Posterior cingulate gyrus (tissue), 11 donors: ENCODE measurements at regions not wholly inside any gene's neighbourhood (a gene's known extent, or its start where the extent isn't known, plus 50 kb on each side); places are given as distances from the start of the nearest gene placed in this dataset.
"Not testable (repeated sequence)": the region's sequence is repeated elsewhere in the genome, so short reads cannot be mapped to it uniquely, and the experiment has no call there.

Experiments used
- DNase-seq, 10 donors: peaks; one replicate each; pipeline versions ENCODE4 v3.0.0 to v3.0.0-alpha.2; 2020 to 2021; ENCODE audit warnings: mixed read lengths in 3 of 10
- intact Hi-C: fragments of 100-400 bp; cut with DNase I; formaldehyde crosslinking; loops from one replicate; pipeline ENCODE4 v1.15.1; 2023

DNA sequence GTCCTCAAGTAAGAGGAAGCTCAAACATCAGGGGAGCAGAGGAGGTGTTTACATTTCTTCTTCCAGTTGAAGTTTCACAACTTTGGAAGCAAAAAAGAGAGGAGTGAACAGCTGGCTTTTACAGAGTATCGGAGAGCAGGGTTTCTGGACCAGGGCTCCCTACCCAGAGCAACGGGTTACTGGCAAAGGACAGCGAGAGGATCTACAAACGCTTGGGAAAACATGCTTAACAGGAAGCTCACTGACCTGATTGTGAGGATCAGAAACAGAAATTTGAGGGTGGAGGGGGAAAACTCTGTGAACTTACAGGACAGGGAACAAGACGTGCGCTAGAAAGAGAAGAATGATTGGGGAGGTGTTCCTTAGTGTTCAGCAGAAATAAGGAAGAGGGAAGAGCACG lies 85.7 kb upstream of the TAB2 start:
- intact Hi-C loops = no loop called here
- DNase-seq = peak in 1 of 10 donors; percentile 64

DNA sequence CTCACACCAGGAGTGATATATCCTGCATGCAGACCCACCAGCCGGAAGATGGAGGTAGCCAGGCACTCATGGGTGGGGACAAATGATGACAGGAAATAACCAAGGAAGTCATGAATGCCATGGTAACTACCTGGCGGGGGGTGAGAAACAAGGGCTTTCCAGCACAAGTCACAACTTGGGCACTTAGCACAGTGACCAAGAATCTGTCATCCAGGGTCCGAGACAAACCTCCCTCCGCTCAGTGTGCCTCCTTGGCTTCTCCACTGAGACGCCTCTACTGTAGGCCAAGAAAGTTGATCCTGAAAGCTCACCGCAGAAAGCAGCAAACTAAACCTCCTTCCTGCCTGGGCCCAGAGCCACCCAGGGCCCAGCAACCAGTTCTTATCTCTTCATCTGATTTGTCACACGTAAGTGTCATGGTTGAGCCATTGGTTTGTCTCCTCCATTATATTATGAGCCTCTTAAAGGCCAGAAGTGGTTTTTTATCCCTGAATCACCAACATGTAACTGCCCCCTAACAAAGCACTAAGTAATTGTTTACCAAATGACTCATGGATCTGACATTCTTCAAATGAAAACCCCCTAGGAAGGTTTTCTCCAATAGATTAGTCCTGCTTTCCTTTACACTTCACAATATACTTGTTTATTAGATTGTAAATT lies 84.3 kb upstream of the TAB2 start:
- intact Hi-C loops = no loop called here
- peak in 1 of 10 donors; percentile 58 for DNase-seq

DNA sequence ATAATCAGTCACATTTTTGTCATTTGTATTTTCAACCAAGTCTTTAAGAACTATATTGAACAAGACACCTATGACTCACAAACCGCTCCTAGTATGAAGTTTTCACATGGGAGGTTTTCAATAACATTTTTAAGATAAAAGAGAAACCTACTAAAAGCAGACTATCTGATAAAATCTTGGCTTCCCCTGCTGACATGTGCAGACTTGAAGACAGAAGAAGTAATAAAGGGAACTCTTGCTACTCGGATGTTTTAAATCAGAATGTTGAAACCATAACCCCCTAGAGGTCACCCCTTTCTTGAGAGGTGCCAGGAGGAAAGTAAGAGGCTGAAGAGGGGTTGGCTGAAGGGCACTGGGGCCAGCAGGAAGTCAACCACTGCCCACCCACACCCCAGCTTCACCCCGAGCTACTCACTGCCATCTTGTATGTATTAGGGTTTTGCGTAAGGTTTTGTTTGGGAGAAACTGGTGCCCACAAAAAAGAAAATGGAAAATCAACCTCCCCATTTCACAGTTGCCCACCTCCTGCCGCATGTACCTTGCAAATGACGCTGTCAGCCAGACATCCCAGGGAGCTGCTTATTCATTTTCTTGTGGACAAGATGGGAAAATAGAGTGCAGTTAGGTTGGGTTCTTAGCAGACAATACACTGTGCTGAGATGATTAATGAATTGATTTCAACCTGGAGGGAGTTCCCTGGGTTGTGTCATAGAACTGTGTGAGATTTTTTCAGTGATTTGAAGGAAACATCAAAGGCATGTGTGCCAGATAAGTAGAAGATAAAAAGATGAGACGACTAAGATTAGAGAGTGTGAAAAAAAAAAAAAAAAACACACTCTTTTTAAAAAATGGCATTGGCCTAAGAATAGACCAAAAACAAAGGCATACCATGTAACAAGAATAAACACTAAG lies 83.2 kb upstream of the TAB2 start:
- no peak for DNase-seq
- intact Hi-C loops = no loop called here

DNA sequence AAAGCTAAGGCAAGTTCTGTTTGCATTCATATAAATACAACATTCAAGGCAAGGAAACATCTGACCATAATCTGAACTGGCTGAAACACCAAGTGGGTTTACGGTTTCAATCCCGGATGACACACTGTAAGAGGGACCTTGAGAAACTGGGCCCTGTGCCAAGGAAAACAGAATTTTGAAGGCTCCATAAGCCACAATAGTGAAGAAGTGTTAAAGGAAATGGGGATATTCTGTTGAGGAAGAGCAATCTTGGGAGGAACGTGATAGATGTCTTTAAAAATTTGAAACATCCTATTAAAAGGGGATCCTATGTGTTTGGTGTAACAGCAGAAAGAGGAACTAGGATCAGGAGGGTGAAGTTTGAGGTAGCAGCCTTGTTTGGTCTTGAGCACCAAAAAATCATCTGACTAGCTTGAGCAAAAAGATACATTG lies 82.4 kb upstream of the TAB2 start:
- intact Hi-C loops = no loop called here
- DNase-seq = no peak

DNA sequence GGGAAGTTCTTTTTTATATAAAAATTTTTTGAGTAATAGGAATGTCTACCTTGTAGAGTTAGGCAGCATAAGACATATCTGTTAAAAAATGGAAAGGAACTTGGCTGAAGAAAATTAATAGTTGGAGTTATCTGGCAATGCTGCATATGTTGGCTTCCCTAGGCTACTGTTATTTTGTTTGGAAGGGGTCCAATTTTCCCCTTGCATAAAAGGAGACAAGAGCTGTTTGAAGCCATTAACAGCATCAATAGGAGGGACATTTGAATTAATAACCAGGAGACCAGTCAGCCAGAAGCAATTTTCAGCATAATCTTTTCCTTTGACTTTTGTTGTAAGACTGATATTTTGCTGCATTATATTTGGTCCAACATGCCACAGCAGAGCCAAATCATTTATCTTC lies 80.9 kb upstream of the TAB2 start:
- intact Hi-C loops = no loop called here
- no peak for DNase-seq

- intact Hi-C loops = no loop called here
- no peak for DNase-seq
These were observed 80.0 kb upstream of the TAB2 start for GRCh38 chr6:149237464-149237863.

- intact Hi-C loops = no loop called here
- DNase-seq = no peak
These were observed 77.8 kb upstream of the TAB2 start for GRCh38 chr6:149239573-149240209.

GRCh38 chr6:149242883-149243282 lies 74.6 kb upstream of the TAB2 start:
- intact Hi-C loops = no loop called here
- DNase-seq = no peak

- intact Hi-C loops = no loop called here
- no peak for DNase-seq
These were observed 73.4 kb upstream of the TAB2 start for GRCh38 chr6:149244105-149244504.

DNA sequence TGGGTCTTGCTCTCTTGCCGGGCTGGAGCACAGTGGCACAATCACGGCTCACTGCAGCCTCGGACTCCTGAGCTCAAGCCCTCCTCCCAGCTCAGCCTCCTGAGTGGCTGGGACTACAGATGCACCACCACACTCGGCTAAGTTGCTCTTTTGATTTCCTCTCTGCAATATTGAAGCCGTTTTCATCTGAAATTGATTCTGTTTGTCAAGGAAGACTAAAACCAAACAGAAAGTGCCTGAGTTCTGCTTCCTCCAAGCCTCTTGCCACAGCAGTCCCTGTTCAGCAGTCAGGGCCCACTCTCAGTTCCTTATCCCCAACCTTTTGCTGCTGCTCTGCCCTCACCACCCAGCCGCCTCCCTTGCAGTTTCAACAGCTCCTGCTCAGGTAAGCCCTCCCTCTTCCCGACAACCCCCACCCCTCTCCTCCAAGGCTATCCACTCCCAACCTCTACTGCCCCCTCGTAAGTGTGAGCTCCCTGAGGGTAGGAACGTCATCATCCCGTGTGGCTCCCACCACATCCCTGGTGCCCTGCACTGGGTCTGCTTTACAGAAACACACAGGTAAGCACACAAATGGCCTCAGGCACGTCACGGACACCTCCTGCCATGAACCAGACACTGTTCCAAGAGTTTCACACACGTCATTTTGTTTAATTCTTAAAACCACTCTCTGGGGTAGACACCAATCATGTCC lies 70.7 kb upstream of the TAB2 start:
- intact Hi-C loops = no loop called here
- no peak for DNase-seq

GRCh38 chr6:149247385-149247763 lies 70.1 kb upstream of the TAB2 start:
- intact Hi-C loops = no loop called here

DNA sequence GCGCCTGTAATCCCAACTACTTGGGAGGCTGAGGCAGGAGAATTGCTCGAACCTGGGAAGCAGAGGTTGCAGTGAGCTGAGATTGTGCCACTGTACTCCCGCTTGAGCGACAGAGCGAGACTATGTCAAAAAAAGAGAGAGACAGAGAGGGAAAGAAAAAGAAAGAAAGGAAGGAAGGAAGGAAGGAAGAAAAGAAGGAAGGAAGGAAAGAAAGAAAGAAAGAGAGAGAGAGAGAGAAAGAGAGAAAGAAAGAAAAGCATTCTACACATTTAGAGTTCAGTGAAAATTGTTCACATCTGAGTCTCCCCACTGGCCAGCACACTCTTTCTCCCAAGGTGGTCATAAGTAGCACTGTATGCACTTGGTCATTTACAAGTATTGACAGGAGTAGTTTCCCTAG lies 69.2 kb upstream of the TAB2 start:
- intact Hi-C loops = not testable (repeated sequence)

More at GRCh38 chr6:149247385-149247763, 70.1 kb upstream of the TAB2 start:
- DNase-seq = no peak

DNA sequence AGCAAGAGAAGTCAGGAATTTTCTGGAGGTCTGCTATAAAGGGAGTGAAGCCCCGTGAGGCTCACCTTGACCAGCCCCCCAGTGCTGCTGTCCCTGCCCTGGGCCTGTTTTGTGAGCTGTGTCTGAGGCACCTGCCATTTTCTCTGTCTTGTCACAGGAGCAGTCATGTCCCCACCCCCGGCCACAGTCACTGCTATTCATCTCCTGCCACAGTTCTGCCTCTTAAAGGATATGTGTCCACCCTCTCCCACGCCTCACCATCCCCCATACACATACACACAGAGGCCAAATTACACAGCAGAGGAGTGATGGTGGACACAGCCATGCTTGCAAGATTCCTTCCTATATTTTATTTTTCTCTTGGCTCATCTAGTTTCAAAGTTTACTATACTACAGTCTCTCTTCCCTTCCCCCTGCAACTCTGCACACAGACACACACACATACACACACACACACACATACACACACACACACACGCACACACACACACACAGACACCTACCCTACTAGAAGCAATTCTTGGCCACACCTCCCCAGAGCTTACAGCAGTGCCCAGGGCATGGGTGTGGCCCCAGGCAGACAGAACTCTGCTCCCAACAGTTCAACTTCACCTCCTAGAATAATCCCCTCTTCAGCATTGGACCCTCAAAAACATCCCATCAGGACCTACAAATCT lies 68.7 kb upstream of the TAB2 start:
- DNase-seq = no peak
- intact Hi-C loops = no loop called here

More for the DNA sequence above, 69.2 kb upstream of the TAB2 start:
- DNase-seq = not testable (repeated sequence)

DNA sequence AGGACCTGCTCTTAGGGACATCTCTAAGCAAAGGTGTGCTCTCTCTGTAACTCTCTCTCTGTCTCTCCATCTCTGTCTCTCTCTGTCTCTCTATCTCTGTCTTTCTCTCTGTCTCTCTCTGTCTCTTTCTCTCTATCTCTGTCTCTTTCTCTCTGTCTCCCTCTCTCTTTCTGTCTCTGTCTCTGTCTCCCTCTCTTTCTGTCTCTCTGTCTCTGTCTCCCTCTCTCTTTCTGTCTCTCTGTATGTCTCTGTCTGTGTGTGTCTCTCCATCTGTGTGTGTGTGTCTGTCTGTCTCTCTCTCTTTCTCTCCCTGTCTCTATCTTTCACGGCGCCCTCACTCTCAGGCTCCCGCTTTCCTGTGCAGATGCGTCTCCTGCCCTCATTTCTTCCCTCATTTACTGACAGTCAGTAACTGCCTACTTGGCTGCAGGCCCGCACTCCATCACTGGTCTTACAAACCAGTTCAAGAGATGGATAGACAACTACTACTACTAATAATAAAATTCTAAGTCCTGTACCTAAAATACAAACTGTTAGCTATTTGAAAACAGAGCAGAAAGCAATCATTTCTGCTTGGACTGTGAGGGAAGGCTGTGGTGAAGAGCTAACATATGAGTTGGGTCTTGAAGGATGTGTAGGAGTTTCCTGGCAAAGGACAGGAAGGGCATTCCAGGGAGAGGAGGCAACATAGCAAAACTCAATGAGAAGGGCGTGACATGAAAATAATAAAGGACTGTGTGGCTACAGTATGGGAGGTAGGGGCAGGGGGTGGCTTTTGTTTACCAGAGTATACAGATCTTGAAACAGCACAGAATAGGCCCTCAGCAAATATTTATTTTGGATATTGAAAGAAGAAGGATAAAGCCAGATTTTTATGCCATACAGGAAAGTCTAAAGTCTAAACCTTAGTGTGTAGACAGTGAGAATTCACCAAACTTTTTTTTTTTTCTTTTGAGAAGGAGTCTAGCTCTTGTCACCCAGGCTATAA lies 67.8 kb upstream of the TAB2 start:
- DNase-seq = no peak
- intact Hi-C loops = no loop called here

- intact Hi-C loops = no loop called here
- no peak for DNase-seq
These were observed 66.6 kb upstream of the TAB2 start for GRCh38 chr6:149250951-149251350.

DNA sequence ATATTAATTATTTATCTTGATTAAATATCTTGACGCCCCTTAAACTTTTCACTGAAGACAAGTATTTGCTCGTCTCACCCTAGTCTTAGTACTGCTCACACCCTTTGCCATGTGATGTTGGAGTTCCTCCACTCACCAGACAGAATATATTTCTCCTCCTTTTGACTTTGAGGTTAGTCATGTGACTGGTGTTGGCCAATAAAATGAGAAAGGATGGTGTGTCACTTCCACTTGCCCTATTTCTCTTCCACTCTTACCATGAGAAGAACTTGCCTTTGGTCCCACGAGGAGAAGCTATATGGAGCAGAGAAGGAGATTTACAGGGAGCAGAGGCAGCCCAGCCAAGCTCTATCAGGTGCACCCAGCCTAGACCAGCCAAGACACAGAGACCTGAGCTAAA lies 64.9 kb upstream of the TAB2 start:
- no peak for DNase-seq
- intact Hi-C loops = no loop called here

GRCh38 chr6:149254253-149254652 lies 63.3 kb upstream of the TAB2 start:
- no peak for DNase-seq
- intact Hi-C loops = no loop called here

- no peak for DNase-seq
- intact Hi-C loops = no loop called here
These were observed 57.8 kb upstream of the TAB2 start for GRCh38 chr6:149259753-149260152.

DNA sequence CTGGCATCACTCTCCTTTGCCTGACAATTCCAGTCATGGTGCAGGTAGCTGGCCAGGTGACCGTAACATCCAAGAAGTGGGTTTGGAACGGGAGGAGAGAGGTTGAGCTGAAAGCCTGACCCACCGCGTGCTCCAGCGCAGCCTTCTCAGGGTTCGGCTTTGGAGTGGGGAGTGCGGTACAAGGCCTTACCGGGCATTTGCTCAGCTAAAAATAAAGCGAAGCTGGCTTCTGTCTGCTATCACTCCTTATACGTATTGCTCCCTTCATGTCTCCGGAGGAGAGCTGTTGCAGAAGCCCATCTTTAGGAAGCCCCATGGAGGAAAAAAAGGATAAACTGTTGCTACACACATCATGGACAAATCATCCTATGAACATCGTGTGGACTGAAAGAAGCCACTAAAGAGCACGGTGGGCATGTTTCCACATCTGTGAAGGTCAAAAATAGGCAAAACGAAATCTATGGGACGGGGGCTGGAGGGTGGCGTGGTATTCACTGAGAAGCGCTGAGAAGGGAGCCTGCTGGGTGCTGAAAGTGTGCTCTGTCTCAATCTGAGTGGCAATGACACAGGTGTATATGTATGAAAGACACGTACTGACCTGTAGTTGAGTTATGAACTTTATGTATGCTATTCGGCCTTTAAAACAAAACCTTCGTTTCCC lies 57.2 kb upstream of the TAB2 start:
- no peak for DNase-seq
- intact Hi-C loops = no loop called here
